HG02623 (cell line): ENCODE measurements at regions not wholly inside any gene's neighbourhood (a gene's known extent, or its start where the extent isn't known, plus 50 kb on each side); places are given as distances from the start of the nearest gene placed in this dataset.

Experiments used
- ATAC-seq: cut with Tn5 transposase; IDR thresholded peaks from one replicate; pipeline ENCODE4 v1.9.1; 2021; ENCODE audit warnings: moderate library complexity; ENCODE audit not compliant: unreplicated experiment

DNA sequence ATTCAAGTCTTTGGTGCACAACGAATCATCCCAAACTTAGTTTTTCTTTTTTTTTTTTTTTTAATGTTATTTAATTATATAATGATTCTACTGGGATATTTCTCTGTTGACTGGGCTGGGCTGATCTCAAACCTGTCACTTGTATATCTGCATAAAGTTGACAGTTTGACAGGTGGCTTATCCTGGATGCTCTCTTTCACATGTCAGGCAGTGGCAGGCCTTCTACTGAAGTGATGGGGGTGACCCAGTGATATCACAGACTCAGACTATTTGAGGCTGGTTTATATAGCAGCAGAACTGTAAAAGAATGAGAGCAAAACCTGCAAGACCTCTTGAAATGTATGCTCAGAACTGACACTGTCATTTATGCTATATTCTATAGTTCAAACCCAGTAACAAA lies 1813.5 kb upstream of the CDH6 start:
- no peak for ATAC-seq

- no peak for ATAC-seq
Measured at GRCh38 chr5:29379619-29380018, 1813.9 kb upstream of the CDH6 start.

DNA sequence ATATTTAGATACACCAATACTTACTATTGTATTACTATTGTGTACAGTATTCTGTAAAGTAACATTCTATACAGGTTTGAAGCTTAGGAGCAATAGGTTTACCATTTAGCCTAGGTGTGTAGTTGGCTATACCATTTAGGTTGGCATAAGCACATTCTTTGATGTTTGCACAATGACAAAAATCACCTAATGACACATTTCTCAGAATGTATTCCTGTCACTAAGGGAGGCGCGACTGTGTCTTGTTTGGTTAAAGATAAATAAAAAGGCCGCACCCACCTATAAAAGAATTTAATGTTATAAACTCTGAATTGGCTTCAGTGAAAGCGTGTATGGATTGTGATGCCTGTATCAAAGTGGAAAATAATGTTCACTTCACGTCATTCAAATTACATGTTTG lies 1815.4 kb upstream of the CDH6 start:
- no peak for ATAC-seq

DNA sequence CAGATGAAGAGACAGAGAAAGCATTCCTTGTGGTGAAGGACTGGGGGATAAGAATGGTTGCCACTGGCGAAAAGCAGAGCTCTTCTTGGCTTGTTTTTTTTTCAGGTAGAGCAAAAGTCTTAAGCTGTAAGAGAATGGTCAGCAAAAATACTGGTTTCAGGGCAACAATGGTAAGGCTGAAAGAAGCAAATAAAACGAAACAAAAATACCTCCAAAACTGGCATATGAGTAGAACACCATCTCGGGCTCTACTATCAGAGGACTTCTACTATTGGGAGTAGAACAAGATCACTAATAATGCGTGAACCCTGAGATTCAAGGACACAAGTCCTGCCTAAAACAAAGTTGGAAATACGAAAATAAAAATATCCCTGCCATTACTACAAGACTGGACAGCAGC lies 1823.2 kb upstream of the CDH6 start:
- ATAC-seq: no peak

DNA sequence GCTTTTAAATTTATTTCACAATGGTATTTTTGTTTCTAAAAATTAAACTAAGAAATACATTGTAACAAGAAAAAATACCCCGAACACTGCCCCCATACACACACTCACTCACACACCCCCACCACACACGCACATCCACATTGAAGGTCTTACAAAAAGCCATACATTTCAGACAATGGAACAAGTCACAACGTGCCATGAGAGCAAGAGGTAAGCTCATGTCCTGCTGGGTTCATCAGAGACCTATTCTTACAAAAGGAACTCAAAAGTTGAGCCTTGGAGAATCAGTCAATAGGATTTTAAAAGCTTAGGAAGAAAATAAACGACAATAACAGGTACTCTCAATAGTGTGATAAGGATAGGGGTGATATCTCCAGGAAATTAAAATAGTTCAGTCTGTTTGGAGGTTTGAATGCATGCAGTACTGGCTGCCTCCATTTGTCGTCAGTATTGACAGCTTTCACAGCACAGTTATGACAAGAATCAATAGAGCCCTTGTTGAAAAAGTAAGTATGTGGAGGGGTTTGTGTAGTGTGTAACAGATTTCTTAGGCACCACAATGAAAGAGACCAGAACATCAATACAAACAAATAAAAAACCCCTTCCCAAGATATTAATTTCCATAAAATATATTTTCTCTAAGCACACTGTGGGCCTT lies 1826.2 kb upstream of the CDH6 start:
- ATAC-seq: no peak

DNA sequence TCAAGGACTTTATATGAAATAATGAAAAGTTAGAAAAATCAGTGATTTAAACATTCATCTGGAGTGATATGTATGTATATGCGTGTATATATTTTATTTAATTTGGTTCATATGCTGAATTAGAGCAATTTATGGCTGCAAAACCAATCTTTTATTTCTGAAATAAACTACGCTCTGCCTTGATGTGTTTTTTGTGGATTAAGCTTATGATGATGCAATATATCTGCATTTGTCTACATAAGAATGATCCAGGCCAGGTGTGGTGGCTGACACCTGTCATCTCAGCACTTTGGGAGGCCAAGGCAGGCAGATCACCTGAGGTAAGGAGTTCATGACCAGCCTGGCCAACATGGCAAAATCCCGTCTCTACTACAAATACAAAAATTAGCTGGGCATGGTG lies 1842.3 kb upstream of the CDH6 start:
- no peak for ATAC-seq

- ATAC-seq: no peak
Measured at GRCh38 chr5:29337030-29337429, 1856.5 kb upstream of the CDH6 start.

DNA sequence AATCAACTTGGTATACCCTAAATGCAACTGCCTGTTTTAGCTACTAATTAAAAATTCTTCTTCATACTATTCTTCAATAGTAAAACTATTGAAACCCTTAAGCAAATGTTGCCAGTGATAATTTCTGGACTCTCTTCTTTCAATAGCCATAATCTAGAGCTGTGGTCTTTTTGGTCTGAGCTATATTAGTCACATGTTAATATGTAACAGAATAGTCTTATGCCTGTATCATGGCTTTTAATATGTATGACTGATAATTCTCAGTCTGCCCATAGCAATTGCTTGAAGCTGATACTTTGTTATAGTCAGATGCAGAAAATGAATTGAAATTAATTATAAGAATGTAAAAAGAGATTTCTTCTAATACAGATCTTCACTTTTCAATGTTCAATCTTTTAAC lies 1871.9 kb upstream of the CDH6 start:
- ATAC-seq: no peak

DNA sequence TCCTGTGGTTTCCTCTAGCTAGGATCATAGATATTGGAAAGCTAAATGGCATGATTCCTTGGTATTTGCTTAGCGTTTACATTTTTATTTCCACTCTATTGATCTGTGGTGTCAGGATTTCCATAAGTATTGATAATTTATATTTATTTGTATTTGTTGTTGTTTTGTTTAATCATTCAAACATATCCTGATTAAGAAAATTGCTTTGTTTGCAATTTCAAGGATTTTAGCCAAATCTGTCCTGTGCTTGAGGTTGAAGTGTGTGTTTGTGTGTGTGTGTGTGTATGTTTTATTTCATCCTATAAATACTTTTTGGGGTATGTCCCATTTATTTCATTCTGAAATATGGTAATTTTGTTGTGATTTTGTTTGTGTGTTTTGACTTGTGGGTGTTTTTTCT lies 1884.1 kb upstream of the CDH6 start:
- no peak for ATAC-seq

GRCh38 chr5:29307478-29307877 lies 1886.0 kb upstream of the CDH6 start:
- ATAC-seq: no peak

- no peak for ATAC-seq
Measured at GRCh38 chr5:29304545-29304944, 1888.9 kb upstream of the CDH6 start.

DNA sequence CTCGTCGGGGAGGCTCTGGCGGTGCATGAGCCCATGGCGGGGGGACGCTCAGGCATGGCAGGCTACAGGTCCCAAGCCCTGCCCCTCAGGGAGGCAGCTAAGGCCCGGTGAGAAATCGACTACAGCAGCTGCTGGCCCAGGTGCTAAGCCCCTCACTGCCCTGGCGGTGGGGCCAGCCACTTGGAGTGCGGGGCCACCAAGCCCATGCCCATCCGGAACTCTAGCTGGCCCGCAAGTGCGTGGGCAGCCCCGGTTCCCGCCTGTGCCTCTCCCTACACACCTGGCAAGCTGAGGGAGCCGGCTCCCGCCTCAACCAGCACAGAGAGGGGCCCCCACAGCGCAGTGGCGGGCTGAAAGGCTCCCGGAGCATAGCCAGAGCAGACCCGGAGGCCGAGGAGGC lies 1896.9 kb upstream of the CDH6 start:
- ATAC-seq: no peak

- ATAC-seq: no peak
Measured at GRCh38 chr5:29277642-29278041, 1915.8 kb upstream of the CDH6 start.

DNA sequence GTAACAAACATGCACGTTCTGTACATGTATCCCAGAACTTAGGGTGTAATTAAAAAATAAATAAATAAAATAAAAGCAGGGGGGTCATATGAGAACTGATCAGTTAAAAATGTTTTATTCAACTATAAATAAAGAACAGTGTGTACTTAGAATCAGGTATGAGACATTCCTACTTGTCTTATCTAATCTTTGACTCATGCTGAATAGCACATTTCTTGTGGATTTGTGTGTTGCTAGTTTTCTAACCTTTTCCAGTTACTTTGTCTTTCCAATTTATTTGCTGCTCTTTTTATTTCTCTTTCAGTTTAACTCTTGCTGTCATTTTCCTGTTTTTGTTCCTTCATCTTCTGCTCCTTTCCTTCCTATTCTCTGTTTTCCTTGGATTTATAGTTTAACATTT lies 1917.1 kb upstream of the CDH6 start:
- no peak for ATAC-seq

DNA sequence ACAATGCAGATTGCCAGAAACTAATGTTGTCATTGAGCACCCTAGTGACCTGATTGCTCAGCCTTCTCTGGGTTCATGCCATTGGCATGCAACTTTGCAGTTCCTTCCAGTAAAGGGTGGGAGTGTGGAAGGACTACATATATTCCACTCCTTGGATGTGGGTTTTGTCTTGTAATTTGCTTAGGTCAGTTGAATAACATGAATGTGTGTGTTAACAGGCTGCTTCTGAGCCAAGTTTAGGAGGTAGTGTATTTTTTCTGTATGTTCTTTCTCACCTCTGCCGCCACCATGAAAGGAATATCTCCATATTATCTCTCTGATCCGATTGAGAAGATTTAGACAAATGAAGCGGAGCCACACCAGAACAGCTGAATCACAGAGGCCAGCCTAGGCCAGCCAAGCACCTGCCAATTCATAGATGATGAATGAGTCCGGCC lies 1929.6 kb upstream of the CDH6 start:
- no peak for ATAC-seq

DNA sequence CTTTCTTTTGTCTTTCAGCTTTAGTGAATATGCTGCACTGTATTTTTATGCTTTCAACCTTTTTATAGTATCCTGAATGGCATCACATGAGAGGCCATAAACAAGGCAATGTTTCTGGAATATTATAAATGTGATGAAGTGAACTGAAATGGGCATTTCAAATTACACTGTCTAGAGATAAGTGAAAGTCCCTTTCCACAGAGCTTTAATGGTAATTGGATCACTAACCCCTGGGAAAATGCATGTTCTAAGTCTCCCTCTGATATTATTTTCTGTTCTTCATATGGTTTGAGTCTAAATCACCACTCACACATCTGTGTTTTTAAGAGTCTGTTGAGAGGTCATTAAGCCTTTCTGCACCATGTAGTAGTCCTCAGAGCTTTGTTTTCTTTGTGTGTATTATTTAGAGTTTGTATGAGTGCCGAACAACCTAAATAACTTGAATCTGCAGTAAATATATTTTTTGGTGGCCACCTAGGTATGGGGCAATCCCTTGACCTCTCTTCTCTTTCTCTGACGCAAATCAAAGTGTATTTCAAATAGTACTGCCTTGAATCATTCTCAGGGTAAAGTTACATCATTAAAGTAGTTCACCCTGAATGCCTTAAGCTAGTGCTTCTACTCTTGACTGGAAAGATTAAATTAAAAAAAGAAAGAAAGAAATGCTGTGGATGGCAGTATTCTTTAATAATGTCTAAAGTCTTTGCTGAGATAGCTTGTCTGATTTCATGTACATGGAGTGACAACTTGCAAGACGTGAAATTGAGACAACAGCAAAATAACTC lies 1931.0 kb upstream of the CDH6 start:
- no peak for ATAC-seq

DNA sequence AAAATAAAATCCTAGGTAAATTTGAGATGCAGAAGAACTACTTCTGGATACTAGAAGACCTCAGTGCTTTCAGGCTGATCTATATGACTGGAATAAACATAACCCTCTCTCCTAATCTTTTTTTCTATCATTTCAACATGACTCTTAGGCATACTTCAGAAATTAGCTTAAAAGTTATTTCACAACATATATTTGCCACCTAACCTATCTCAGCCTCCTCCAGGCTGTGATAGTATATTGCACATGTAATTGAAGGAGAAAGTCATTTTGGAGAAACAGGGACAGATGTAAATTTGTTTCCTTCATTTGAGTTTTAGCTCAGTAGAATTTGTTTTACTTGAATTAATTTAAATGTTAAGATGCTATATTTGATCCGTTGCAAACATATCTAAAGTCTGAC lies 1932.3 kb upstream of the CDH6 start:
- no peak for ATAC-seq

GRCh38 chr5:29252390-29252789 lies 1941.1 kb upstream of the CDH6 start:
- no peak for ATAC-seq

DNA sequence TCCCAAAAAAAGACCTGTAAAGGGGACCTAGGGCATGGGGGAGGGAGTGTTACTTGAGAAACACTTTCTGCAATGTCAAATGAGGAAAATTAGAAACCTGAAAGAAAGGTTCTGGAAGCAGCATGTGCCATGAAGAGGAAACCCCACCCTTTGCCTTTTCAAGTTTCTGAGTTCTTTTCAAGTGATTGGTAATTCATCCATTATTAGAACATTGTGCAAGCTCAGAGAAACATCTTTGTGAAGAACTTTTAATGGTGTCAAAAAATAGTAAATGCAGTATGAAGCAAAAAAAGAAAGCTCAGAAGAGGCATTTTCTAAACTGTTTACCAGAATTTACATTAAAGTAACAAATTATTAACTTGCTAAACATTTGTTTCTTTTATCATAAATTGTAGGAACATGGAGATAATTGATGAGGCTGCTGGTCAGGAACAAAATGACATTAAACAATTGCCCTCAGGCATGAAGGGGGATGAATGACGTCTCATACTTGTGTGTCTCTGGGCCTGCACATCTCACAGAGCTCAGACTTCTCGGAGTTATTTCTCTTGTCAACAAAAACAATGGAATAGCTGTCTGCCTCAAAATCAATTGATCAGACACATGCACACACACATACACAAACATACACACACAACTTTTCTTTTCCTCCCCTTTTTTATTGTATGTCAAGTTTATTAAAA lies 1946.0 kb upstream of the CDH6 start:
- no peak for ATAC-seq

- no peak for ATAC-seq
Measured at GRCh38 chr5:29240379-29240778, 1953.1 kb upstream of the CDH6 start.

GRCh38 chr5:29239606-29240005 lies 1953.9 kb upstream of the CDH6 start:
- no peak for ATAC-seq

- ATAC-seq: no peak
Measured at GRCh38 chr5:29238115-29238514, 1955.4 kb upstream of the CDH6 start.
